H1 (cell line): ENCODE measurements at regions not wholly inside any gene's neighbourhood (a gene's known extent, or its start where the extent isn't known, plus 50 kb on each side); places are given as distances from the start of the nearest gene placed in this dataset.

Source experiments
- CTCF ChIA-PET: fragments of 300-600 bp; sonication (Branson Sonifier 250); formaldehyde crosslinking; loops from one replicate; lab custom pipeline; 2021; ENCODE audit not compliant: partially characterized antibody; lab: Charles Lee
- POLR2A ChIA-PET: fragments of 300-600 bp; sonication (Branson Sonifier 250); formaldehyde crosslinking; loops from one replicate; lab custom pipeline; 2021; ENCODE audit warnings: inconsistent platforms; ENCODE audit not compliant: partially characterized antibody; lab: Charles Lee
- DNase-seq, 2 experiments: peaks; one replicate each; pipeline versions ENCODE4 v3.0.0 to v3.0.0-alpha.2; 2010 to 2022; ENCODE audit warnings: low spot score in 2 of 2, low read depth in 1 of 2, mixed read lengths in 1 of 2
- FAIRE-seq: peaks from 2 replicates; lab custom pipeline; 2011; peaks lifted over from hg19 to GRCh38; lab: Jason Lieb, UNC
- H2AFZ ChIP-seq: 2 replicates; pipeline ENCODE4 v1.8.1; 2012; ENCODE audit warnings: low read length, inconsistent platforms
- H2AK5ac ChIP-seq: 2 replicates; pipeline ENCODE4 v1.6.1; 2013; ENCODE audit warnings: low read depth, low read length
- H2BK120ac ChIP-seq: replicated peaks from 2 replicates; pipeline ENCODE3; 2013; ENCODE audit warnings: low read depth, low read length, inconsistent platforms
- H2BK12ac ChIP-seq: 2 replicates; pipeline ENCODE4 v1.6.1; 2013; ENCODE audit warnings: low read depth, low read length
- H2BK15ac ChIP-seq: 2 replicates; pipeline ENCODE4 v1.6.1; 2013; ENCODE audit warnings: low read length
- H2BK20ac ChIP-seq: 2 replicates; pipeline ENCODE4 v1.6.1; 2013; ENCODE audit warnings: low read length
- H2BK5ac ChIP-seq: 2 replicates; pipeline ENCODE4 v1.6.1; 2013; ENCODE audit warnings: low read depth, low read length
- H3K14ac ChIP-seq: 2 replicates; pipeline ENCODE4 v1.6.1; 2013; ENCODE audit warnings: inconsistent platforms; ENCODE audit not compliant: insufficient read length
- H3K18ac ChIP-seq: 2 replicates; pipeline ENCODE4 v1.6.1; 2013; ENCODE audit warnings: low read length; ENCODE audit errors: extremely low read depth
- H3K23ac ChIP-seq: 2 replicates; pipeline ENCODE4 v1.6.1; 2013; ENCODE audit warnings: inconsistent platforms; ENCODE audit not compliant: insufficient read length
- H3K23me2 ChIP-seq: 2 replicates; pipeline ENCODE4 v1.6.1; 2013; ENCODE audit warnings: low read depth, low read length
- H3K27ac ChIP-seq: 2 replicates; pipeline ENCODE4 v1.6.1; 2011; ENCODE audit warnings: low read depth, low read length, inconsistent platforms
- H3K27me3 ChIP-seq, 4 experiments: replicated peaks in 1 of 4; 1 replicate in 1 of 4; 2 replicates in 3 of 4; pipeline versions ENCODE4 v1.6.1 to v1.8.1; 2011 to 2013; ENCODE audit warnings: low read length in 3 of 4, mild to moderate bottlenecking in 3 of 4, inconsistent platforms in 2 of 4, mixed read lengths in 2 of 4, moderate library complexity in 1 of 4; ENCODE audit not compliant: control insufficient read depth in 3 of 4, insufficient read depth in 3 of 4; ENCODE audit errors: extremely low read depth in 1 of 4
- H3K36me3 ChIP-seq, 4 experiments: 2 replicates each; pipeline versions ENCODE4 v1.6.1 to v1.8.1; 2011 to 2013; ENCODE audit warnings: mild to moderate bottlenecking in 4 of 4, low read length in 3 of 4, moderate library complexity in 2 of 4, control low read depth in 1 of 4, inconsistent platforms in 1 of 4; ENCODE audit not compliant: insufficient read depth in 4 of 4, control insufficient read depth in 2 of 4
- H3K4ac ChIP-seq: replicated peaks from 2 replicates; pipeline ENCODE3; 2013; ENCODE audit warnings: low read length, low read depth, mixed read lengths, inconsistent platforms; ENCODE audit not compliant: insufficient read length
- H3K4me1 ChIP-seq, 4 experiments: replicated peaks in 1 of 4; 1 replicate in 1 of 4; 2 replicates in 3 of 4; pipeline versions ENCODE4 v1.6.1 to v1.8.1; 2011 to 2013; ENCODE audit warnings: low read length in 3 of 4, inconsistent platforms in 2 of 4, mixed read lengths in 1 of 4; ENCODE audit not compliant: insufficient read depth in 4 of 4, control insufficient read depth in 3 of 4
- H3K4me2 ChIP-seq, 2 experiments: 2 replicates each; pipeline versions ENCODE4 v1.6.1 to v1.8.1; 2011 to 2013; ENCODE audit warnings: low read depth in 2 of 2, low read length in 2 of 2, control low read depth in 1 of 2, inconsistent platforms in 1 of 2, mild to moderate bottlenecking in 1 of 2; ENCODE audit not compliant: insufficient read depth in 1 of 2
- H3K4me3 ChIP-seq, 4 experiments: fragments of 200-600, 300-600 bp in 1 of 4; sonication (generic), shearing (Covaris generic), sonication (Bioruptor Twin) in 1 of 4; 2 replicates each; pipeline versions ENCODE4 v1.5.1 to v1.8.1; 2011 to 2016; ENCODE audit warnings: low read length in 4 of 4, low read depth in 3 of 4, control low read depth in 2 of 4, inconsistent platforms in 2 of 4, mild to moderate bottlenecking in 2 of 4, mixed read lengths in 1 of 4, moderate library complexity in 1 of 4; ENCODE audit not compliant: insufficient read depth in 2 of 4; ENCODE audit errors: extremely low read depth in 1 of 4
- H3K56ac ChIP-seq: replicated peaks from 2 replicates; pipeline ENCODE3; 2013; ENCODE audit warnings: low read depth, mild to moderate bottlenecking, mixed read lengths, low read length, inconsistent platforms; ENCODE audit not compliant: insufficient read length
- H3K79me1 ChIP-seq: 2 replicates; pipeline ENCODE4 v1.6.1; 2013; ENCODE audit warnings: low read depth, low read length, control low read depth
- H3K79me2 ChIP-seq, 2 experiments: 2 replicates each; pipeline versions ENCODE4 v1.6.1 to v1.8.1; 2012 to 2013; ENCODE audit warnings: low read length in 2 of 2, mild to moderate bottlenecking in 2 of 2, inconsistent platforms in 1 of 2; ENCODE audit not compliant: insufficient read depth in 2 of 2, control insufficient read depth in 1 of 2
- H3K9ac ChIP-seq, 4 experiments: replicated peaks in 1 of 4; 1 replicate in 1 of 4; 2 replicates in 3 of 4; pipeline versions ENCODE4 v1.6.1 to v1.8.1; 2011 to 2013; ENCODE audit warnings: low read depth in 3 of 4, low read length in 3 of 4, control low read depth in 2 of 4, mild to moderate bottlenecking in 2 of 4, moderate library complexity in 2 of 4, inconsistent platforms in 1 of 4; ENCODE audit errors: extremely low read depth in 1 of 4
- H3K9me3 ChIP-seq, 2 experiments: 2 replicates each; pipeline versions ENCODE4 v1.6.1 to v1.8.1; 2012 to 2013; ENCODE audit warnings: mild to moderate bottlenecking in 2 of 2, moderate library complexity in 2 of 2, control low read depth in 1 of 2, inconsistent platforms in 1 of 2, low read depth in 1 of 2, low read length in 1 of 2, mixed read lengths in 1 of 2; ENCODE audit not compliant: insufficient read depth in 2 of 2
- H4K20me1 ChIP-seq, 2 experiments: replicated peaks in 1 of 2; 2 replicates each; pipeline versions ENCODE3 to v1.8.1; 2011 to 2013; ENCODE audit warnings: inconsistent platforms in 2 of 2, low read length in 2 of 2, mild to moderate bottlenecking in 1 of 2; ENCODE audit not compliant: insufficient read depth in 2 of 2, control insufficient read depth in 1 of 2
- H4K5ac ChIP-seq: 2 replicates; pipeline ENCODE4 v1.6.1; 2013; ENCODE audit warnings: low read length, low read depth, mixed read lengths, inconsistent platforms; ENCODE audit not compliant: insufficient read length
- H4K8ac ChIP-seq: 2 replicates; pipeline ENCODE4 v1.8.0; 2013; ENCODE audit warnings: mild to moderate bottlenecking, moderate library complexity, low read length, inconsistent platforms; ENCODE audit not compliant: insufficient read depth; ENCODE audit errors: extremely low read depth
- H4K91ac ChIP-seq: replicated peaks from 2 replicates; pipeline ENCODE3; 2013; ENCODE audit warnings: low read length, mixed read lengths, inconsistent platforms; ENCODE audit not compliant: insufficient read length
- CBX8 ChIP-seq: fragments of 300-800, 300-1000 bp; sonication (generic); IDR thresholded peaks from 2 replicates; pipeline ENCODE4 v1.7.1; 2016; ENCODE audit warnings: low read depth, low read length, borderline replicate concordance
- GABPA ChIP-seq: IDR thresholded peaks from 2 replicates; pipeline ENCODE4 v1.6.1; 2011; ENCODE audit warnings: mild to moderate bottlenecking, low read length, moderate library complexity, borderline replicate concordance; ENCODE audit not compliant: insufficient read depth
- NANOG ChIP-seq: IDR thresholded peaks from 2 replicates; pipeline ENCODE4 v1.6.1; 2011; ENCODE audit warnings: low read length, low read depth, mild to moderate bottlenecking, inconsistent platforms; ENCODE audit not compliant: insufficient read depth, poor library complexity, severe bottlenecking
- NRF1 ChIP-seq: IDR thresholded peaks from 2 replicates; pipeline ENCODE4 v1.6.1; 2011; ENCODE audit warnings: mild to moderate bottlenecking, low read depth, low read length, improper control_type of control experiment
- RBBP5 ChIP-seq: IDR thresholded peaks from 2 replicates; pipeline ENCODE4 v1.7.1; 2012; ENCODE audit warnings: low read depth, mild to moderate bottlenecking, inconsistent platforms, low read length, moderate library complexity, borderline replicate concordance
- SIRT6 ChIP-seq: IDR thresholded peaks from one replicate; pipeline ENCODE4 v1.7.1; 2012; ENCODE audit warnings: low read length, inconsistent platforms
- SP4 ChIP-seq: IDR thresholded peaks from 2 replicates; pipeline ENCODE4 v1.6.1; 2012; ENCODE audit warnings: low read length, inconsistent platforms
- ZNF274 ChIP-seq: IDR thresholded peaks from 2 replicates; pipeline ENCODE4 v1.7.0; 2012; ENCODE audit warnings: low read length, borderline replicate concordance; ENCODE audit errors: extremely low read depth

- FAIRE-seq: no peak
- no peaks in the 10 kb centered on the region for H3K23me2 ChIP-seq
- TF ChIP-seq ZNF274 (no peak), GABPA (no peak), SIRT6 (no peak), RBBP5 (no peak), CBX8 (no peak), NANOG (no peak), NRF1 (no peak), SP4 (no peak)
- no peaks in the 10 kb centered on the region for H3K9me3 ChIP-seq
- no peak overlapping the region for H3K4ac ChIP-seq
- H3K27ac ChIP-seq: no peak overlapping the region
- no peak for DNase-seq
- H3K4me1 ChIP-seq: no peaks in the 10 kb centered on the region
- no peak overlapping the region for H2BK5ac ChIP-seq
- no peaks in the 10 kb centered on the region for H3K79me2 ChIP-seq
- no peak overlapping the region for H4K8ac ChIP-seq
- H4K91ac ChIP-seq: no peak overlapping the region
- no peak overlapping the region for H2BK120ac ChIP-seq
- H3K79me1 ChIP-seq: no peaks in the 10 kb centered on the region
- no peak overlapping the region for H3K23ac ChIP-seq
- H3K9ac ChIP-seq: no peak overlapping the region
- no peak overlapping the region for H4K5ac ChIP-seq
- no peaks in the 10 kb centered on the region for H3K36me3 ChIP-seq
- H3K14ac ChIP-seq: no peak overlapping the region
- ChIA-PET POLR2A (no interaction called here), CTCF (interaction anchor here (0.9 kb wide), 1 partner anchor 42 kb away, joined by 3 read pairs; no protein-coding TSS in a partner anchor)
- no peaks in the 10 kb centered on the region for H3K27me3 ChIP-seq
- H3K18ac ChIP-seq: no peak overlapping the region
- H2AFZ ChIP-seq: no peak overlapping the region
- no peak overlapping the region for H3K4me3 ChIP-seq
- no peak overlapping the region for H2BK12ac ChIP-seq
- H3K4me2 ChIP-seq: no peak overlapping the region
- H2BK20ac ChIP-seq: no peak overlapping the region
- H3K56ac ChIP-seq: no peak overlapping the region
- no peaks in the 10 kb centered on the region for H4K20me1 ChIP-seq
- H2AK5ac ChIP-seq: no peak overlapping the region
- H2BK15ac ChIP-seq: no peak overlapping the region
Measured at GRCh38 chr3:27869152-27869551, 147.0 kb upstream of the EOMES start.
